H1 (cell line): ENCODE measurements at regions not wholly inside any gene's neighbourhood (a gene's known extent, or its start where the extent isn't known, plus 50 kb on each side); places are given as distances from the start of the nearest gene placed in this dataset.

ENCODE experiments used
- BRCA1 ChIP-seq: IDR thresholded peaks from 2 replicates; pipeline ENCODE4 v1.6.1; 2012; ENCODE audit warnings: low read depth, low read length, improper control_type of control experiment
- FOSL1 ChIP-seq: IDR thresholded peaks from 2 replicates; pipeline ENCODE4 v1.6.1; 2011; ENCODE audit warnings: mild to moderate bottlenecking, low read depth, low read length, moderate library complexity; ENCODE audit not compliant: insufficient read depth
- SIN3A ChIP-seq, 2 experiments: IDR thresholded peaks in 1 of 2; conservative IDR thresholded peaks in 1 of 2; 2 replicates each; pipeline ENCODE4 v1.6.1; 2011 to 2012; ENCODE audit warnings: low read length in 2 of 2, improper control_type of control experiment in 1 of 2, low read depth in 1 of 2, mild to moderate bottlenecking in 1 of 2

GRCh38 chr6:16842676-16843075 is 81.4 kb upstream of the ATXN1 start:
- TF ChIP-seq SIN3A (conservative IDR thresholded peaks at IDR 0.05 in 1 of 2, IDR thresholded peaks at IDR 0.05 in 1 of 2; ENCODE audit: low read depth in 1 of 2, low read length in 2 of 2) (no peak), BRCA1 (no peak), FOSL1 (no peak)
